Cardiac muscle cell (in vitro differentiated cells and primary cell): ENCODE measurements at regions not wholly inside any gene's neighbourhood (a gene's known extent, or its start where the extent isn't known, plus 50 kb on each side); places are given as distances from the start of the nearest gene placed in this dataset.

Experiments used
- DNase-seq, 2 donors: peaks; one replicate each; pipeline versions ENCODE4 v3.0.0 to v3.0.0-alpha.2; 2010 to 2017; ENCODE audit warnings: low read depth in 1 of 2, low spot score in 1 of 2
- H3K27ac ChIP-seq: fragments of 200-600 bp; sonication (generic); 2 replicates; pipeline ENCODE4 v1.5.1; 2016
- H3K27me3 ChIP-seq: fragments of 200-600 bp; sonication (generic); 2 replicates; pipeline ENCODE4 v1.6.0; 2016; ENCODE audit warnings: control low read depth
- H3K36me3 ChIP-seq: fragments of 200-600 bp; sonication (generic); 2 replicates; pipeline ENCODE4 v1.5.1; 2016; ENCODE audit warnings: control low read depth
- H3K4me1 ChIP-seq: fragments of 200-600 bp; sonication (generic); 2 replicates; pipeline ENCODE4 v1.8.1; 2017; ENCODE audit warnings: low read depth, mild to moderate bottlenecking, mixed run types
- H3K4me3 ChIP-seq: fragments of 200-600 bp; sonication (generic); 2 replicates; pipeline ENCODE4 v1.5.1; 2016; ENCODE audit warnings: mild to moderate bottlenecking
- H3K9me3 ChIP-seq: fragments of 200-600 bp; sonication (generic); 2 replicates; pipeline ENCODE4 v1.5.1; 2017; ENCODE audit warnings: low read depth, mild to moderate bottlenecking, control low read depth
- TF ChIP-seq, protein P1 (sequence below): IDR thresholded peaks from 2 replicates; pipeline ENCODE4 v1.5.1; 2012; ENCODE audit warnings: low read depth, mild to moderate bottlenecking, low read length

DNA sequence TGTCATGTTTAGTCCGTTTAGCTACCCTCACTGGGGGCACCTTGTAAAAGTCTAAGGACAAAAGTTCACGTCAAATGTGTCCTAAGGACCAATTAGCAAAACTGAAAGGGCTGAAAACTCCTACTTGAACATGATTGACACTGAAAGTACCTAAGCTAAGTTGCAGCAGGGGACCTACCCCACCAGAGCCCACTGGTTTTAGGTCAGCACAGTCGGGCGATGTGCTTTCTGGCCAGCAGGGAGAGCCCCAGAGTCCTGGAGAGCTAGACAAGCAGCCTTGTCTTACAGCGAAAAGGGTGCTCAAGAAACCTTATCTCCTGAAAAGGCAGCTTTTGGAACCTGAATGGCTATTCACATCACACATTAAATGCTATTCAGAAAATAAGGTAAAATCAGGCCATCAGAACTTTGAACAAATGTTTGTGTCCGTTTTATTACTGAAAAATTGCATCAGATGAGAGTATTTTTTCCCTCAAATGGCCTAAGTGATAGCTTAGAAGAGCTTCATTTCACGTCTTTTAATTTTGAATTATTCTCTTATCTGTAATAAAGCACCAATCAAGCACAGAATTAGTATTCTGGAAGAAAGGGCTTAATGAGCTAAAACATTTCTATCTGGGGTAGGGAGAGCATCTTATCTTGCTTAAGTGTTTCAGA lies 52.2 kb upstream of the MKI67 start:
- no peaks in the 10 kb centered on the region for H3K36me3 ChIP-seq
- no peaks in the 10 kb centered on the region for H3K27me3 ChIP-seq
- DNase-seq = peak; percentile 38
- no peaks in the 10 kb centered on the region for H3K9me3 ChIP-seq
- no peak overlapping the region for H3K27ac ChIP-seq
- no peak overlapping the region for H3K4me3 ChIP-seq
- TF ChIP-seq, protein P1, sequence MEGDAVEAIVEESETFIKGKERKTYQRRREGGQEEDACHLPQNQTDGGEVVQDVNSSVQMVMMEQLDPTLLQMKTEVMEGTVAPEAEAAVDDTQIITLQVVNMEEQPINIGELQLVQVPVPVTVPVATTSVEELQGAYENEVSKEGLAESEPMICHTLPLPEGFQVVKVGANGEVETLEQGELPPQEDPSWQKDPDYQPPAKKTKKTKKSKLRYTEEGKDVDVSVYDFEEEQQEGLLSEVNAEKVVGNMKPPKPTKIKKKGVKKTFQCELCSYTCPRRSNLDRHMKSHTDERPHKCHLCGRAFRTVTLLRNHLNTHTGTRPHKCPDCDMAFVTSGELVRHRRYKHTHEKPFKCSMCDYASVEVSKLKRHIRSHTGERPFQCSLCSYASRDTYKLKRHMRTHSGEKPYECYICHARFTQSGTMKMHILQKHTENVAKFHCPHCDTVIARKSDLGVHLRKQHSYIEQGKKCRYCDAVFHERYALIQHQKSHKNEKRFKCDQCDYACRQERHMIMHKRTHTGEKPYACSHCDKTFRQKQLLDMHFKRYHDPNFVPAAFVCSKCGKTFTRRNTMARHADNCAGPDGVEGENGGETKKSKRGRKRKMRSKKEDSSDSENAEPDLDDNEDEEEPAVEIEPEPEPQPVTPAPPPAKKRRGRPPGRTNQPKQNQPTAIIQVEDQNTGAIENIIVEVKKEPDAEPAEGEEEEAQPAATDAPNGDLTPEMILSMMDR = peak; percentile 61
- no peaks in the 10 kb centered on the region for H3K4me1 ChIP-seq

- DNase-seq = no peak
- no peaks in the 10 kb centered on the region for H3K9me3 ChIP-seq
- no peaks in the 10 kb centered on the region for H3K27me3 ChIP-seq
- TF ChIP-seq, protein P1 = no peak
- no peak overlapping the region for H3K4me3 ChIP-seq
- H3K4me1 ChIP-seq = no peaks in the 10 kb centered on the region
- H3K36me3 ChIP-seq = no peaks in the 10 kb centered on the region
- H3K27ac ChIP-seq = no peak overlapping the region
These were observed 54.6 kb upstream of the MKI67 start for GRCh38 chr10:128180843-128181242.

DNA sequence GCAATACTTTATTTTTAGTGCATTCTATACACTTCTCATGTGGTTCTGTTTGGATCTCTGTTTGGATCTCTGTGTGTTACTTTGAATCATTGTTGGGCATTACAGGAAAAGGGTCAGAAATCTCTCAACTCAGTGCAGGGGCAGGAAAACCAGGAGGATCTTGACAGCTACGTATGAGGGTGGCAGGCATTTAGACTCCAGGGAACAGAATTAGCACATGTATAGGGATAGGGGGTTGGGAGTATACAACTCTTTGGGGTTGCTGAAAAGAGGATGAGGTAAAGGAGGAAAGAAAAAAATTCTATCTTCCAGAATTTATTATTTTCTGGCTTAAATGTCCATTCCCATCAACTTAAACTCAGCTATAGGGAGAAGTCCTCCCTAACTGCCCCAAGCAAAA lies 59.4 kb upstream of the MKI67 start:
- no peaks in the 10 kb centered on the region for H3K36me3 ChIP-seq
- no peaks in the 10 kb centered on the region for H3K27me3 ChIP-seq
- TF ChIP-seq, protein P1 = no peak
- no peaks in the 10 kb centered on the region for H3K9me3 ChIP-seq
- no peaks in the 10 kb centered on the region for H3K4me1 ChIP-seq
- no peak overlapping the region for H3K4me3 ChIP-seq
- H3K27ac ChIP-seq = no peak overlapping the region
- no peak for DNase-seq

GRCh38 chr10:128186959-128187787 lies 61.0 kb upstream of the MKI67 start:
- no peaks in the 10 kb centered on the region for H3K27me3 ChIP-seq
- TF ChIP-seq, protein P1 = no peak
- DNase-seq = no peak
- no peaks in the 10 kb centered on the region for H3K36me3 ChIP-seq
- H3K4me3 ChIP-seq = no peak overlapping the region
- H3K9me3 ChIP-seq = no peaks in the 10 kb centered on the region
- no peaks in the 10 kb centered on the region for H3K4me1 ChIP-seq
- no peak overlapping the region for H3K27ac ChIP-seq

GRCh38 chr10:128187788-128188185 lies 61.6 kb upstream of the MKI67 start:
- H3K27me3 ChIP-seq = no peaks in the 10 kb centered on the region
- H3K9me3 ChIP-seq = no peaks in the 10 kb centered on the region
- TF ChIP-seq, protein P1 = no peak
- H3K27ac ChIP-seq = no peak overlapping the region
- no peak for DNase-seq
- no peaks in the 10 kb centered on the region for H3K4me1 ChIP-seq
- H3K4me3 ChIP-seq = no peak overlapping the region
- no peaks in the 10 kb centered on the region for H3K36me3 ChIP-seq
